RWPE2 (cell line): ENCODE measurements at regions not wholly inside any gene's neighbourhood (a gene's known extent, or its start where the extent isn't known, plus 50 kb on each side); places are given as distances from the start of the nearest gene placed in this dataset.
"Not testable (repeated sequence)": the region's sequence is repeated elsewhere in the genome, so short reads cannot be mapped to it uniquely, and the experiment has no call there.

Experiments used
- ATAC-seq: fragments of 200-7000 bp; cut with Tn5 transposase; 3 replicates; pipeline ENCODE4 v1.9.1; 2021; ENCODE audit warnings: low read depth
- DNase-seq: peaks from one replicate; pipeline ENCODE4 v3.0.0-alpha.2; 2020; ENCODE audit warnings: low spot score
- H3K27ac ChIP-seq: fragments of 450-650 bp; 2 replicates; pipeline ENCODE4 v1.5.1; 2017; ENCODE audit warnings: mild to moderate bottlenecking; ENCODE audit not compliant: poor library complexity, severe bottlenecking
- H3K27me3 ChIP-seq: fragments of 250-450 bp; sonication (Bioruptor Pico); 2 replicates; pipeline ENCODE4 v1.5.1; 2021; ENCODE audit warnings: mild to moderate bottlenecking, moderate library complexity; ENCODE audit not compliant: insufficient read depth, poor library complexity, severe bottlenecking
- H3K36me3 ChIP-seq: fragments of 250-450 bp; sonication (Bioruptor Pico); 2 replicates; pipeline ENCODE4 v1.5.1; 2020; ENCODE audit warnings: low read depth, mild to moderate bottlenecking, moderate library complexity
- H3K4me1 ChIP-seq: fragments of 250-450 bp; sonication (Bioruptor Pico); 2 replicates; pipeline ENCODE4 v1.5.1; 2021; ENCODE audit warnings: mild to moderate bottlenecking, moderate library complexity; ENCODE audit not compliant: insufficient read depth, poor library complexity, severe bottlenecking
- H3K4me3 ChIP-seq: fragments of 250-450 bp; sonication (Bioruptor Pico); 2 replicates; pipeline ENCODE4 v1.5.1; 2021; ENCODE audit warnings: mild to moderate bottlenecking, moderate library complexity; ENCODE audit not compliant: severe bottlenecking
- H3K9me3 ChIP-seq: fragments of 250-450 bp; sonication (Bioruptor Pico); 2 replicates; pipeline ENCODE4 v1.5.1; 2021; ENCODE audit warnings: mild to moderate bottlenecking, moderate library complexity; ENCODE audit not compliant: severe bottlenecking
- CTCF ChIP-seq: fragments of 450-650 bp; IDR thresholded peaks from one replicate; pipeline ENCODE4 v1.5.1; 2017; ENCODE audit warnings: mild to moderate bottlenecking, moderate library complexity; ENCODE audit not compliant: poor library complexity, severe bottlenecking

GRCh38 chr5:172533058-172533398 is 78.7 kb upstream of the SH3PXD2B start:
- H3K27me3 ChIP-seq, result no peaks in the 10 kb centered on the region
- no peak overlapping the region for H3K27ac ChIP-seq
- no peak for TF ChIP-seq CTCF
- H3K4me3 ChIP-seq, result no peak overlapping the region
- DNase-seq, result no peak
- no peaks in the 10 kb centered on the region for H3K9me3 ChIP-seq
- no peak for ATAC-seq
- H3K4me1 ChIP-seq, result peaks cover 15% of the 10 kb centered on the region
- no peaks in the 10 kb centered on the region for H3K36me3 ChIP-seq

- H3K9me3 ChIP-seq, H3K27me3 ChIP-seq, ATAC-seq, H3K36me3 ChIP-seq, H3K27ac ChIP-seq, H3K4me3 ChIP-seq, DNase-seq: not testable (repeated sequence)
- H3K4me1 ChIP-seq, result peaks cover 15% of the 10 kb centered on the region
These were observed 78.1 kb upstream of the SH3PXD2B start for GRCh38 chr5:172532439-172532838.

- H3K27ac ChIP-seq, result no peak overlapping the region
- H3K9me3 ChIP-seq, result no peaks in the 10 kb centered on the region
- no peak for TF ChIP-seq CTCF
- H3K27me3 ChIP-seq, result no peaks in the 10 kb centered on the region
- peaks cover 15% of the 10 kb centered on the region for H3K4me1 ChIP-seq
- DNase-seq, result no peak
- H3K36me3 ChIP-seq, result no peaks in the 10 kb centered on the region
- ATAC-seq, result no peak
- H3K4me3 ChIP-seq, result no peak overlapping the region
These were observed 77.3 kb upstream of the SH3PXD2B start for GRCh38 chr5:172531704-172532026.

GRCh38 chr5:172530878-172531703 is 76.8 kb upstream of the SH3PXD2B start:
- Histone ChIP-seq H3K9me3 (no peaks in the 10 kb centered on the region), H3K4me3 (no peak overlapping the region), H3K4me1 (peaks cover 15% of the 10 kb centered on the region), H3K36me3 (no peaks in the 10 kb centered on the region), H3K27me3 (no peaks in the 10 kb centered on the region), H3K27ac (no peak overlapping the region)
- ATAC-seq (no peak), DNase-seq (no peak)
- no peak for TF ChIP-seq CTCF

- Histone ChIP-seq H3K27me3 (no peaks in the 10 kb centered on the region), H3K36me3 (no peaks in the 10 kb centered on the region), H3K9me3 (no peaks in the 10 kb centered on the region), H3K4me3 (no peak overlapping the region), H3K27ac (no peak overlapping the region), H3K4me1 (peaks cover 15% of the 10 kb centered on the region)
- no peak for TF ChIP-seq CTCF
- ATAC-seq (no peak), DNase-seq (no peak)
These were observed 76.1 kb upstream of the SH3PXD2B start for GRCh38 chr5:172530406-172530805.
